ENCODE measurements at regions not wholly inside any gene's neighbourhood (a gene's known extent, or its start where the extent isn't known, plus 50 kb on each side); places are given as distances from the start of the nearest gene placed in this dataset.

DNA sequence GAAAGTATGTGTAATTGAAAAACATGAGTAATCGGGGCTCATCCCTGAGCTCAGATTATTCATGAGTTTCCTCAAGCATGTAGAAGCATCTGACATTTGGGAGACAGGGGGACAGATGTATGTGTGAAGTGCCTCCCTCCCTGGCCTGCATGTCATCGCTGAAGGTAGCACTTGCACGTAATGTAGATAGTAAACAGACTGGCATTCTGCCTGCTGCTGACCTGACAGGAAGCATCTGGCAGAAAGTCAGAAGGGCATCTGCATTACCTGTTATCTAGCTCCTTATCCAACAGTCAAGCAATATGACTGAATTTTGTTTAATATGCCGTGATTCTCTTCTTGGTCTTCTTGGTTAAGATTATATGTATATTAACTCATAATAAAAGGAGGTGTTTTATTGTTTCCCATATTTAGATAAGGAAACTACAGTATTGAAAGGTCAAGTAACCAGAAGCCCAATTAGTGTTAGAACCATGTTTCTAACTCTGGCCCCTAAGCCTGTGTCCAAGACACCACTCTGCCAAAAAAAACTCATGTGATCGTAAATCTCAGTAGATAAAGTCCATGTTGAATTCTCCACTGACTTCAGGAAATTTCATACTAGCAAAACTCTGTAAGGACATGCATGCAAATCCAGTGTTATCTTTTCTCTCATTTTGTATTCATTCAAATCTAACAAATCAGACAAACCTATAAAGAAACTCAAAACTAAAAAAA lies 918.1 kb upstream of the MBL2 start:
- TF ChIP-seq GATA3 (IDR thresholded peaks at IDR 0.05; ENCODE audit: low read depth, low read length) (peak; percentile 56), GATA2 (IDR thresholded peaks at IDR 0.05; ENCODE audit: low read depth, low read length) (peak; percentile 82)

DNA sequence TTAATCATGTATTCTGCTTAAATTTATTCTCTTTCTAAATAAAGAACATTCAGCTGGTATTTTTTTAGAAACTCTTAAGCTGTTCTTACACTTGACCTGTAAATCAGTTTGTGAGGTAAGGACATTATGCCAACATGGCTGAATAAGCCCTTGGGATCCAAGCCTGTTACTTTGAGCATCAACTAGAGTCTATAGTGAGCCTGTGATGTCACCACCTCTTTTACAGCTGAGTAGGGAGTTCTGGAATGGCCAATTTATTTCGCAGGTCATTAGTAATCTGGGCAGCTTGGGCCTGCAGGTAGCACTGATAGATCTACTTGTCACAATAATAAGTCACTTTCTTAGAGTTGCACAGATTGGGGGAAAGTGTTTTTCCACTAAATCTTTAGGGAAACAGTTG lies 915.2 kb upstream of the MBL2 start:
- TF ChIP-seq GATA3 (IDR thresholded peaks at IDR 0.05; ENCODE audit: low read depth, low read length) (no peak), GATA2 (IDR thresholded peaks at IDR 0.05; ENCODE audit: low read depth, low read length) (no peak)

GRCh38 chr10:53682885-53683284 lies 910.3 kb upstream of the MBL2 start:
- TF ChIP-seq GATA3 (IDR thresholded peaks at IDR 0.05; ENCODE audit: low read depth, low read length) (no peak), GATA2 (IDR thresholded peaks at IDR 0.05; ENCODE audit: low read depth, low read length) (no peak)

DNA sequence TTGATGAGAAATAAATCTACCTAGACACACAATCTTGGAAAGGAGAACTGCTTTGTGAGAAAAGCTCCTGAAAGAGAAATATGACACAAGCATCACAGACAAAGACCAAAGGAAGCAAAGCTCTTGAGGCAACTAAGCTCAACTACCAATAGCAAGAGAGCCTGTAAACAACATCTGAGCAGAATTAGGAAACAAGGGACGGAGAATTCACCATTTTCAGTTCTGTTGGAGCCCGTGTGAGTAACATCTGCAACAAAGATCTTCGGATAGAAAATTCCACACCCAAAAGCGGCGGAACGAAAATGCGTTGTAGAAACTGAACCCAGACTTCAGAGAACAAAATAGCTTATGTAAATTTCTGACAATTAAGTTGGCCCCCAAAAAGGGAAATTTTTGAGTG lies 909.9 kb upstream of the MBL2 start:
- TF ChIP-seq GATA2 (IDR thresholded peaks at IDR 0.05; ENCODE audit: low read depth, low read length), result no peak
- no peak for TF ChIP-seq GATA3 (IDR thresholded peaks at IDR 0.05; ENCODE audit: low read depth, low read length)

GRCh38 chr10:53679666-53680065 lies 907.1 kb upstream of the MBL2 start:
- TF ChIP-seq GATA3 (IDR thresholded peaks at IDR 0.05; ENCODE audit: low read depth, low read length), result no peak
- TF ChIP-seq GATA2 (IDR thresholded peaks at IDR 0.05; ENCODE audit: low read depth, low read length), result no peak

DNA sequence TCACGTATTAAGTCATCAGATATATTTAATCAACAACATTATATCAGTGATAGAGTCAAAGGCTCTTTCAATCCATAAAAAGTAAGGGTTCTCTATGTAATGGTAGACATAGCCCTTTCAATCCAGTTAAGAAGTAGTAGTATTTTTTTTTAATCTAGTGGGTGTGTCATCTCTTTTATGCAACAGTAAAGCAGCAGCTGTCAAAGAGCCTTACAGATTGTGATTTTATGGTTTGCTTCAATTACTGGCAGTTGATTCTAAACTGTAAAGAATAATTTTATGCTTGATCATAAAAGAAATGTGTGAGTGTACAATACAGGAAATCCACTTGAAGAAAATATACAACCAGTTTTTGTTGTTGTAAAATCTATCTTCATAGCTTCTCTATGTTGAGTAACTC lies 902.6 kb upstream of the MBL2 start:
- TF ChIP-seq GATA3 (IDR thresholded peaks at IDR 0.05; ENCODE audit: low read depth, low read length) (no peak), GATA2 (IDR thresholded peaks at IDR 0.05; ENCODE audit: low read depth, low read length) (no peak)

GRCh38 chr10:53667063-53667462 lies 894.5 kb upstream of the MBL2 start:
- TF ChIP-seq GATA3 (IDR thresholded peaks at IDR 0.05; ENCODE audit: low read depth, low read length), result no peak
- TF ChIP-seq GATA2 (IDR thresholded peaks at IDR 0.05; ENCODE audit: low read depth, low read length), result no peak

DNA sequence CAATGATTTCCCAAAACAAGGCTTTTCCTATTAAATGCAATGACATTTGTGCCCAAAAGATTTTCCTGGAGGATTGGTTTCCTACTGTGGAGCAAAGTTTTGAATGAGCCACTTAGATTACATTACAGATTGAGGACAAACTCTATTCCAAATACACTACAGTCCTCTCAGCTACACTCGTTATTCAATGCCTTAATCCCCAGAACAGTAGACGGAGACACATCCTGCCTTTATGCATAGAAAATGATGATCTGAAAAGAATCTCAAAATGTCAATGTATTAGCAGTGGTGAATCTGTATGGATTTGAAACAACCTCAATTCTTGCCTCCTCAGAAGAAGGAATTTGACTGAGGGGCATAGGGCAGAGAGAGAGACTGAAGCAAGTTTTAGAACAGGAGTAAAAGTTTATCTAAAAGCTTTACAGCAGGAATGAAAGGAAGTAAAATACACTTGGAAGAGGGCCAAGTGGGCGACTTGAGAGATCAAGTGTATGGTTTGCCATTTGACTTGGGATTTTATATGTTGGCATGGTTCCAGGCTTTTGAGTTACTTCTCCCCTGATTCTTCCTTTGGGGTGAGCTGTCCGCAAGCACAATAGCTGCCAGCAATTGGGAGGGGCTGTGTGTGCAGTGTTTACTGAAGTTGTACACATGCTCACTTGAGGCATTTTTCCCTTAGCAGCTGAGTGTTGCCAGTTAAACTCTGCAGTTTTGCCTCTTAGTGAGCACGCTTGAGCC lies 891.9 kb upstream of the MBL2 start:
- TF ChIP-seq GATA3 (IDR thresholded peaks at IDR 0.05; ENCODE audit: low read depth, low read length) (no peak), GATA2 (IDR thresholded peaks at IDR 0.05; ENCODE audit: low read depth, low read length) (no peak)

DNA sequence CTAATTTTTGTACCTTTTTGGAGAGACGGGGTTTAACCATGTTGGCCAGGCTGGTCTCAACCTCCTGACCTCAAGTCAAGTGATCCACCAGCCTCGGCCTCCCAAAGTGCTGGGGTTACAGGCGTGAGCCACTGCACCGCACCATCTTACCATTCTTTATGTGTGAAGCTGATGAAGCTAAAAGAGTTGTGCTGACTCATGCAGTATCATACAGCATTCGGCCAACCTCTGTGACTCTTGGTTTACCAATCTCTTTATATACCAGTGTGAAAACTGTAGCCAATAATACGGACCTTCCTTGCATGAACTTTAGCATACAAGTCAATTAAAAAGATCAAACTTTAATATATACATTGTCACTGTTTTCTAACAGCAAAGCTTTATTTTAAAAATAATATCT lies 878.2 kb upstream of the MBL2 start:
- no peak for TF ChIP-seq GATA2 (IDR thresholded peaks at IDR 0.05; ENCODE audit: low read depth, low read length)
- TF ChIP-seq GATA3 (IDR thresholded peaks at IDR 0.05; ENCODE audit: low read depth, low read length), result no peak

DNA sequence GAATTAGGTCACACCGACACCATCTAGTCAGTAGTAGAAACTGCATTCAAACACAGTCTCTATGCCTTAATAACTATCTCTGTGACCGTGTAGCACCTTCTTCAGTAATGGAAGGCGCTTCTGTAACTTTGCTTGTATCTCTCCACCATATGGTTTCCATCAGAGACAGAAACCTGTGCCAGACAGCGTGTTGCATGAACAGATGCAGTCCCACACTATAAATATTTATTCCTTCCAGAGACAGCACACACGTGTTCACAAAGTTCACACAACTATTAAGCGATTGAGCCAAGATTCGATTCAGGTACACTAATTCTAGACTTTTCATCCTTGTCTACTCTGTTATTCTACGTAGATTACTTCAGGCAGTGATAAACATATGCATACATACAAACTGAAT lies 873.9 kb upstream of the MBL2 start:
- no peak for TF ChIP-seq GATA2 (IDR thresholded peaks at IDR 0.05; ENCODE audit: low read depth, low read length)
- TF ChIP-seq GATA3 (IDR thresholded peaks at IDR 0.05; ENCODE audit: low read depth, low read length), result no peak

DNA sequence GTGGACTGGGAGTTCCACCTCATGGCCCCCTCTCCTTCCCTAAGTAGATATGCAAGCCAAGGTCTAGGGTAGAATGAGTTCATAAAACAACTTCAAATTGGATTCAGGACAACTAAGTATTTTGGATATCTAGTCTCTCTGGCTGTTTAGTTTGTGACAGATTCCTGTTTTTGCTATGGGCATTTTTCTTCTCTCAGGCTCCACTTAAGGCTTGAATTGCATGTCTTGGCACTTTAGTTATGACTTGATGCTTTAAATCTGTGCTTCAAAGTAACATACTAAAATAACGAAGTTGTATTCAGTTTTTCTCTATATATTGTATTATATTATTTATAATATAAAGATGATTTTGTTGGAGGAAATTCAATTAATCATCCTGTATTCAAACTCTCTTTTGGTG lies 873.4 kb upstream of the MBL2 start:
- TF ChIP-seq GATA3 (IDR thresholded peaks at IDR 0.05; ENCODE audit: low read depth, low read length), result no peak
- no peak for TF ChIP-seq GATA2 (IDR thresholded peaks at IDR 0.05; ENCODE audit: low read depth, low read length)

DNA sequence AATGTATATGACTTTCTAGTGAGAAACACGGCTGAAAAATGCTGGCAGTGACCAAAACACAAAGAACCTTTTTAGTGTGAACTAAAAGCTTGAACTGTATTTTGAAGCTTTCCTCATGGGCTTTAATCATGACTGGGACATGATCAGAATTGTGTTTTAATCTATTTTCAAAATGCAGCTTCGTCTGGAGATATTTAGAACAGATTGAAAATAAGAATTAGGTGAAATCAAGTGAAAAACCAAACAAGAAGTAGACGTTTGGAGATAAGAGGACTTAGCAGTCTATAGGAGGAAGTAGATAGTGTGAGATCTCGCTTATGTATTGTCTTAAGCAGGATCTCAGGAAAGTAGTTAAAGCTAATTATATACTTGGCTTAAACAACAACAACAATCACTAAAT lies 865.4 kb upstream of the MBL2 start:
- TF ChIP-seq GATA3 (IDR thresholded peaks at IDR 0.05; ENCODE audit: low read depth, low read length) (no peak), GATA2 (IDR thresholded peaks at IDR 0.05; ENCODE audit: low read depth, low read length) (no peak)

GRCh38 chr10:53624722-53625121 lies 852.1 kb upstream of the MBL2 start:
- TF ChIP-seq GATA3 (IDR thresholded peaks at IDR 0.05; ENCODE audit: low read depth, low read length), result no peak

GRCh38 chr10:53622201-53622600 lies 849.6 kb upstream of the MBL2 start:
- TF ChIP-seq GATA2 (IDR thresholded peaks at IDR 0.05; ENCODE audit: low read depth, low read length) (no peak), GATA3 (IDR thresholded peaks at IDR 0.05; ENCODE audit: low read depth, low read length) (no peak)

- no peak for TF ChIP-seq GATA3 (IDR thresholded peaks at IDR 0.05; ENCODE audit: low read depth, low read length)
- TF ChIP-seq GATA2 (IDR thresholded peaks at IDR 0.05; ENCODE audit: low read depth, low read length), result no peak
These were observed 847.1 kb upstream of the MBL2 start for GRCh38 chr10:53619671-53620070.
